ENCODE measurements at regions not wholly inside any gene's neighbourhood (a gene's known extent, or its start where the extent isn't known, plus 50 kb on each side); places are given as distances from the start of the nearest gene placed in this dataset.

GRCh38 chr7:145265180-145265579 lies 429.3 kb upstream of the TPK1 start:
- intact Hi-C loops (cut with micrococcal nuclease) (no loop called here), in situ Hi-C loops (cut with MboI) (no loop called here)
- H4K20me1 ChIP-seq (replicated peaks; ENCODE audit: control insufficient read depth, insufficient read depth, low read length) = no peaks in the 10 kb centered on the region
- FAIRE-seq (no peak), ATAC-seq (no peak), DNase-seq (ENCODE audit: extremely low read depth in 1 of 4, low spot score in 3 of 4) (no peak)
- no peaks in the 10 kb centered on the region for H3K79me2 ChIP-seq (ENCODE audit: control insufficient read depth, insufficient read depth, low read length)
- no peak overlapping the region for H2AFZ ChIP-seq (ENCODE audit: low read depth, low read length)
- no peaks in the 10 kb centered on the region for H3K9me3 ChIP-seq (replicated peaks; ENCODE audit: control insufficient read depth, insufficient read depth, low read depth, low read length)
- no peak overlapping the region for H3K9ac ChIP-seq (ENCODE audit: insufficient read depth in 1 of 2, low read depth in 2 of 2, low read length in 2 of 2)
- H3K4me2 ChIP-seq (ENCODE audit: insufficient read depth, low read length) = no peak overlapping the region
- H3K27me3 ChIP-seq (ENCODE audit: control insufficient read depth in 2 of 2, insufficient read depth in 2 of 2, low read length in 2 of 2) = no peaks in the 10 kb centered on the region
- WGBS (ENCODE audit: insufficient coverage, low coverage, missing lambda C conversion rate) = 0% methylated on average over 4 of the region's 4 CpGs
- no peaks in the 10 kb centered on the region for H3K4me1 ChIP-seq (replicated peaks in 1 of 2; ENCODE audit: control insufficient read depth in 2 of 2, insufficient read depth in 2 of 2, low read length in 2 of 2)
- H3K27ac ChIP-seq (ENCODE audit: extremely low read depth, low read depth, low read length) = no peak overlapping the region
- POLR2A ChIA-PET = no interaction called here
- no TSS peak for BruUV-seq (replicated peaks)
- CTCF ChIA-PET (ENCODE audit: low intra/inter-chr PET ratio) = no interaction called here
- TF ChIP-seq ATF3 (IDR thresholded peaks at IDR 0.05) (no peak), ATF3 (CRISPR knock-in tag; conservative IDR thresholded peaks at IDR 0.05) (no peak), MNT (conservative IDR thresholded peaks at IDR 0.05) (no peak), ZNF76 (CRISPR knock-in tag; IDR thresholded peaks at IDR 0.05; ENCODE audit: borderline replicate concordance) (no peak), ZNF668 (CRISPR knock-in tag; IDR thresholded peaks at IDR 0.05) (no peak), E2F4 (CRISPR knock-in tag; IDR thresholded peaks at IDR 0.05; ENCODE audit: low read depth) (no peak), THRB (CRISPR knock-in tag; conservative IDR thresholded peaks at IDR 0.05) (no peak), ZBTB2 (IDR thresholded peaks at IDR 0.05) (no peak), MAX (CRISPR knock-in tag; IDR thresholded peaks at IDR 0.05) (no peak), ZNF143 (CRISPR knock-in tag; IDR thresholded peaks at IDR 0.05) (no peak), CREB5 (CRISPR knock-in tag; IDR thresholded peaks at IDR 0.05) (no peak), ZNF778 (CRISPR knock-in tag; IDR thresholded peaks at IDR 0.05) (no peak)
- no peak overlapping the region for H3K4me3 ChIP-seq
- no peaks in the 10 kb centered on the region for H3K36me3 ChIP-seq (ENCODE audit: control insufficient read depth, insufficient read depth, low read length)
- H3K9me1 ChIP-seq (ENCODE audit: control insufficient read depth, insufficient read depth, low read length) = no peaks in the 10 kb centered on the region

All from K562 (cell line).